HG02623 (cell line): ENCODE measurements at regions not wholly inside any gene's neighbourhood (a gene's known extent, or its start where the extent isn't known, plus 50 kb on each side); places are given as distances from the start of the nearest gene placed in this dataset.

Source experiments
- ATAC-seq: cut with Tn5 transposase; IDR thresholded peaks from one replicate; pipeline ENCODE4 v1.9.1; 2021; ENCODE audit warnings: moderate library complexity; ENCODE audit not compliant: unreplicated experiment

- no peak for ATAC-seq
Observed at GRCh38 chr1:239436286-239436685, 49.9 kb downstream of the CHRM3 start.

GRCh38 chr1:239437822-239438221 lies 51.5 kb downstream of the CHRM3 start:
- ATAC-seq, result no peak

GRCh38 chr1:239438891-239439290 lies 52.5 kb downstream of the CHRM3 start:
- no peak for ATAC-seq

GRCh38 chr1:239443361-239443760 lies 57.0 kb downstream of the CHRM3 start:
- no peak for ATAC-seq

GRCh38 chr1:239446611-239447010 lies 60.2 kb downstream of the CHRM3 start:
- ATAC-seq, result no peak

- no peak for ATAC-seq
Observed at GRCh38 chr1:239448911-239449310, 62.5 kb downstream of the CHRM3 start.

- ATAC-seq, result no peak
Observed at GRCh38 chr1:239455743-239456142, 69.4 kb downstream of the CHRM3 start.

- ATAC-seq, result no peak
Observed at GRCh38 chr1:239456788-239457187, 70.4 kb downstream of the CHRM3 start.

- ATAC-seq, result peak; percentile 59
Observed at GRCh38 chr1:239457491-239458143, 71.2 kb downstream of the CHRM3 start.

GRCh38 chr1:239458144-239458500 lies 71.8 kb downstream of the CHRM3 start:
- peak; percentile 49 for ATAC-seq

GRCh38 chr1:239467730-239468129 lies 81.4 kb downstream of the CHRM3 start:
- ATAC-seq, result no peak

GRCh38 chr1:239478069-239478468 lies 91.7 kb downstream of the CHRM3 start:
- ATAC-seq, result no peak

- no peak for ATAC-seq
Observed at GRCh38 chr1:239483391-239483790, 97.0 kb downstream of the CHRM3 start.

GRCh38 chr1:239493811-239494414 lies 107.5 kb downstream of the CHRM3 start:
- no peak for ATAC-seq

- no peak for ATAC-seq
Observed at GRCh38 chr1:239505094-239505493, 118.7 kb downstream of the CHRM3 start.

- no peak for ATAC-seq
Observed at GRCh38 chr1:239507826-239508225, 121.5 kb downstream of the CHRM3 start.

- ATAC-seq, result no peak
Observed at GRCh38 chr1:239511875-239512274, 125.5 kb downstream of the CHRM3 start.

- ATAC-seq, result no peak
Observed at GRCh38 chr1:239516579-239516978, 130.2 kb downstream of the CHRM3 start.

GRCh38 chr1:239526391-239526790 lies 140.0 kb downstream of the CHRM3 start:
- ATAC-seq, result no peak

GRCh38 chr1:239527051-239527693 lies 140.8 kb downstream of the CHRM3 start:
- no peak for ATAC-seq

GRCh38 chr1:239536165-239536849 lies 149.9 kb downstream of the CHRM3 start:
- no peak for ATAC-seq

- ATAC-seq, result no peak
Observed at GRCh38 chr1:239537795-239538194, 151.4 kb downstream of the CHRM3 start.
